GF-D8 (cell line): ENCODE measurements at regions not wholly inside any gene's neighbourhood (a gene's known extent, or its start where the extent isn't known, plus 50 kb on each side); places are given as distances from the start of the nearest gene placed in this dataset.
"Not testable (repeated sequence)": the region's sequence is repeated elsewhere in the genome, so short reads cannot be mapped to it uniquely, and the experiment has no call there.

Experiments used
- DNase-seq: peaks from one replicate; lab custom pipeline; 2025; lab: John Stamatoyannopoulos, UW

- not testable (repeated sequence) for DNase-seq
These were observed 108.9 kb downstream of the SRGAP2 start for GRCh38 chr1:206312274-206312665.

GRCh38 chr1:206314951-206315636 lies 111.8 kb downstream of the SRGAP2 start:
- DNase-seq = not testable (repeated sequence)

- DNase-seq = not testable (repeated sequence)
These were observed 113.6 kb downstream of the SRGAP2 start for GRCh38 chr1:206316901-206317300.

GRCh38 chr1:206317878-206318514 lies 114.7 kb downstream of the SRGAP2 start:
- DNase-seq = not testable (repeated sequence)

GRCh38 chr1:206320227-206320626 lies 116.9 kb downstream of the SRGAP2 start:
- not testable (repeated sequence) for DNase-seq

GRCh38 chr1:206326159-206326939 lies 123.0 kb downstream of the SRGAP2 start:
- DNase-seq = not testable (repeated sequence)

- not testable (repeated sequence) for DNase-seq
These were observed 128.3 kb downstream of the SRGAP2 start for GRCh38 chr1:206331597-206331996.

GRCh38 chr1:206333316-206333715 lies 130.0 kb downstream of the SRGAP2 start:
- not testable (repeated sequence) for DNase-seq

- DNase-seq = not testable (repeated sequence)
These were observed 130.6 kb downstream of the SRGAP2 start for GRCh38 chr1:206333897-206334296.

GRCh38 chr1:206334481-206334880 lies 131.1 kb downstream of the SRGAP2 start:
- DNase-seq = not testable (repeated sequence)

- not testable (repeated sequence) for DNase-seq
These were observed 131.8 kb downstream of the SRGAP2 start for GRCh38 chr1:206335162-206335561.

- not testable (repeated sequence) for DNase-seq
These were observed 132.8 kb downstream of the SRGAP2 start for GRCh38 chr1:206335875-206336846.

- DNase-seq = not testable (repeated sequence)
These were observed 133.3 kb upstream of the IKBKE start for GRCh38 chr1:206337024-206337423.

GRCh38 chr1:206350493-206351275 lies 119.6 kb upstream of the IKBKE start:
- not testable (repeated sequence) for DNase-seq

- DNase-seq = not testable (repeated sequence)
These were observed 118.8 kb upstream of the IKBKE start for GRCh38 chr1:206351276-206352052.

GRCh38 chr1:206356310-206356709 lies 114.0 kb upstream of the IKBKE start:
- not testable (repeated sequence) for DNase-seq

- not testable (repeated sequence) for DNase-seq
These were observed 112.3 kb upstream of the IKBKE start for GRCh38 chr1:206357962-206358361.

GRCh38 chr1:206358771-206359170 lies 111.5 kb upstream of the IKBKE start:
- not testable (repeated sequence) for DNase-seq

- not testable (repeated sequence) for DNase-seq
These were observed 110.9 kb upstream of the IKBKE start for GRCh38 chr1:206359377-206359776.
